GM21367 (cell line): ENCODE measurements at regions not wholly inside any gene's neighbourhood (a gene's known extent, or its start where the extent isn't known, plus 50 kb on each side); places are given as distances from the start of the nearest gene placed in this dataset.

Source experiments
- ATAC-seq: cut with Tn5 transposase; IDR thresholded peaks from one replicate; pipeline ENCODE4 v1.9.1; 2021; ENCODE audit not compliant: unreplicated experiment

GRCh38 chr3:3745693-3746092, 53.5 kb upstream of the LRRN1 start:
- ATAC-seq, result no peak

DNA sequence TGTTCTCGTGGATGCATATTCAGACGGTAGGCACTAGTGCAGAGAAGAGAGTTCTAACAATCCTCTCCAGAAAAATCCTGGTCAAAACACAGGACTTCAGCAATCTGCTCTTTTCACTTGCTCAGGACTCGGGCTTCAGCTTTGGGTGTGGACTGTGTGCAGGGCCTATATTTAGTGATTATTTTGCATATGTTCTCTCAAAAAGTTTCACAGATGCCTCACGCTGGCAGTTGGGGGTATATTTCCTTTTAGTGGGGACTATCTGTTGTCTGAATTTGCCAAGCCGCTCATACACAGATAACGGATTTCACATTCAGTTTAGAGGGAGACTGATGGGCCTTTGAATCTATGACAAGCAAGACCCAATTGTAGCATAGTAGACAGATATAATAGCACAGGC, 54.4 kb upstream of the LRRN1 start:
- ATAC-seq, result no peak

DNA sequence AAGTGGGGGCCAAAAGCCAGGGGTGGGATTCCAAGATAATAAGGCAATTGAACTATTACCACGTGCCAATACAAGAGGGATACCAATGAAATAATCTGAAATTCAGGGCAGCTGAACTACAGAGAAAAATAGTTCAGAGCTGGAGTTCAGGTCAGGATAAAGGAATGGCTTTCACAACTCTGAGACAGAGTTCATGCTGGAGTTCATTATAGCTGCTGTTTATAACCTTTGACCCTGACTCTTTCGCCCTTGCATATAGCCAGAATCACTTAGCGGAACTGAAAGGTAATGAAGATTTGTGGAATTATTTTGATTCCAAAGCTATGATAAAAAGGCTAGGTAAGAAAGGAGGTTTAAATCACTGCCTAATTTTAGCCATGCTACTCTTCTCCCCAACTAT, 55.5 kb upstream of the LRRN1 start:
- ATAC-seq, result no peak

GRCh38 chr3:3740061-3740460, 59.2 kb upstream of the LRRN1 start:
- ATAC-seq, result no peak

- ATAC-seq, result no peak
These were observed 59.7 kb upstream of the LRRN1 start for GRCh38 chr3:3739330-3740060.

DNA sequence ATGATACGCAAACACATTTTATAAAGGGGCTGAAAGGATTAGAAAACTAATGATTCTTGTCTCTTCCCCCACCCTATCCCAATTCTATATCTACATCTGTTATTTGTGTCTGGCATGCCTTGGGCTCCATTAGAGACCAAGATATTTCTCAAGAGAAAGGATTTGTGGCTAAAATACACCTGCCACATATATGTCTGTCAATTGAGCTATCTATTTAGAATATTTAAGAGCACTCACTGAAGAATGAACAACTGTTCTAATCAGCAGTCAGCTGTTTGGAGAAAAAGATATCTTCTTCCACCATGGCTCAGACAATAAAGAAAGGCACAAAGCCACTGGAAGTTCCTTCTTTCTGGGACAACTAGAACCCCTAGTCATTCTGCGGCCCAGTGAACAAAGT, 61.7 kb upstream of the LRRN1 start:
- ATAC-seq, result no peak

DNA sequence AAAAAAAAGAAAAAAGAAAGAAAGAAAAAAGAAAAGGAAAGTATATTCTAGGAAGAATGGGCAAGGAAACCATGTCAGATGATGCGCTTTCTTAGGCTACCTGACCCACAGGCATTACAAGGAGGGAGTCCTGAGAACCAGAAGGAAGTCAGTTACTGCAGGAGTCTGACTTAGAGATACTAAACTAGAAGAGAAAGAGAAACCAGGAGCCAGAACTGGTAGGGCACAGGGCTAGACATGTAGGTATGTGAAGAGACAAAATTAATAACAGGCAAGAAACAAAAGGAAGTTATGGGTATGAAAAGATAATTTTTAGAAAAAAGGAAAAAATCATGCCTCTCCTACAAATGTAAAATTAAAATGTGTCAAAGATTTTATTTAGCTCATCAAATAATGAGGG, 63.3 kb upstream of the LRRN1 start:
- ATAC-seq, result no peak

DNA sequence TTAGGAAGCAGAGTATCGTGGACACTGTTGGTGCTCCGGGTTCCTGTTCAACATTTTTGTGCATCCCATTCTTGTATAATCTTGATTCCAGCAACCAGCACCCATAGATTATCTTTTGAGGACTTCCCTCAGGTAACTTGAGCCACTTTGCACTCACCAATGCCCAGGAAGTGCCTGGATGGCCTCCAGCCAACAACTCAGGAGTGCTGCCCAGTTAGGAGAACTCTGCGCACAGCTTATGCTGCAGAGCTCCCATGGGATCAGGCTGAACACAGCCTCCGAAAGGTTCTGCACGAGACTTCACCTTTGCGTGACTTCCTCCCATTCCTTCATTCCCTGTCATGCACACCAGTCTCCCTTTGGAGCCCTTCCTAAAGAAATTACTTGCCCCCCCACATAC, 64.3 kb upstream of the LRRN1 start:
- no peak for ATAC-seq

DNA sequence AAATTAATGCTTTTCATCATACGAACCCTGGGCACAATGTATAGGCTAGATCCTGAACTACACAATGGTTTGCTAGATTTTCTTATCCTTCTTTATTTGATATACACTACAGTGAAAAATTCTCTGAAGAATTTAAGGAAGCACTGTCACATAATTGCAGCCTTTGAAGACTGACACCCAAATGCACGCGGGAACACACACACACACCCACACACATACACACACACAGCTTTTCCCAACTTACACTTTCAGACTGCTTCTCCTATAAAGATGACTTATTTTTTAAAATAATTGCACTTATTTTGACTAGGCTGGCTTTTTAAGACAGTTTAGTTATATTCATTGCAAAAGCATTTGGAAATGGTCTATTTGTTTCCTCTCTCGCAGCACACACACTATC, 70.0 kb upstream of the LRRN1 start:
- ATAC-seq, result no peak

DNA sequence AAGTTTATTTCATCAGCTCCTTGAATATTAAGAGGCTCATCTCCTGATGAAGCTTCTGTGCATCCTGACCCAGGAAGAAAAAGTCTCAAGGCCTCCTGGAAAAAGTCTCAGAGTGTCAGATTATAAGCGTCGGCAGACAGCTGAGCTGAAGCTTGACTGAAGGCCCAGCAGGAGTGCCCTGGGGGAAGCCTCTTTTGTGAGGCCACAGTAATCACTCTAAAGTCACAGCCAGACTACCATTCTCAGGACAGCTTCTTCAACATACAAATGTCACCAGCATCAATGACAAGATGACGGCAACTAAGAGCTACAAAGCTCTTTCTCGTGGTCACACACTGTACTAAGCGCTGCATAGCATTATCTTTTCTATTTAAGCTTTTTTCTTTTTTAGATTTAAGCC, 72.7 kb upstream of the LRRN1 start:
- no peak for ATAC-seq

DNA sequence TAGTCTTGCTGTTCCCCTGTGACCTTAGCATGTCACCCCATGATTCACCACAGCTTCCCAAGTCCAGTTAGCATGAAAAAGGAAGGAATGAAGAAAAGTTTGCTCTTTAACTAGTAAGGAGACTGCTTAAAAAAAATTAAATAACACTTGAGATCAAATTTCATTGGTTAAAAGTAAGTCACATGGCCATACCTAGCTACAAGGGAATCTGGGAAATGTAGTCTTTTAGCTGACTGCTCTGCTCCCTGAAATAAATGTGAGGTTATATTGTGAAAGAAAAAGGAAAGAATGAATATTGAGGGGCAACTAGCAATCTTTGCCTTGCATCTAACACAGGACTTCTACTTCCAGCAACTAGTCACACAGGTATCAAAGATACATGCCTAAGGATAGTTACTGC, 84.7 kb upstream of the LRRN1 start:
- no peak for ATAC-seq

DNA sequence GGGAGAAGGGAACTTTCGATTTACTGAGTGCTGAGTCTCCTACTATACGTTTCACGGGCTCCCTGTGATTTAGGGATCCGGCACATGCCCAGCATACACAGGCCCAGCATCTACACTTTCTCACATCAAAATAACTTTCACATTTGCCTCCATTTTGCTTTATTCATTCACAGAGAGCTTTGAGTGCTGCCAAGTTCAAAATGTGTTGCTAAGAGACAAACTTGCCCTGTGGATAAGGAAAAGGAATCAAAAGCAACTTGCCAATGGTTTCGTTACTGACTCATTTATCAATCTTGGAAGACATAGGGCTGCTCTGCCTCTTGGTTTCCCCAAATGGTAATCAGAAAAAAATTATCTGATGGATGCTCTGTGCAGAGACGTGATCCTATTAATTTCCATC, 86.3 kb upstream of the LRRN1 start:
- no peak for ATAC-seq

DNA sequence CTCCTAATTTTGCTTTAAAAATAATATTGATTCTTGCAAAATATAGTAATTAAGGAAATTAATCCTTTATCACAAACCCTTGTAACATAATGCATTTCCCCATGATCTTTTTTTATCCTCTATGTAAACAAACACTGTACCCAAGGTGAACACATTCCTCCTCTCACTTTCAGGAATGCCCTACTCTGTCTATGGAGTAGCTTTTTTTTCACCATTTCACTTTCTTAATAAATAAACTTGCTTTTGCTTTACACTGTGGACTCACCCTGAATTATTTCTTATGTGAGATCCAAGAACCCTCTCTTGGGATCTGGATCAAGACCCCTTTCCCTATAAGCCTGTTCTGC, 90.5 kb upstream of the LRRN1 start:
- no peak for ATAC-seq

- ATAC-seq, result no peak
These were observed 91.1 kb upstream of the LRRN1 start for GRCh38 chr3:3707858-3708768.

- ATAC-seq, result no peak
These were observed 94.0 kb upstream of the LRRN1 start for GRCh38 chr3:3705090-3705775.

GRCh38 chr3:3701949-3702348, 97.3 kb upstream of the LRRN1 start:
- ATAC-seq, result no peak

DNA sequence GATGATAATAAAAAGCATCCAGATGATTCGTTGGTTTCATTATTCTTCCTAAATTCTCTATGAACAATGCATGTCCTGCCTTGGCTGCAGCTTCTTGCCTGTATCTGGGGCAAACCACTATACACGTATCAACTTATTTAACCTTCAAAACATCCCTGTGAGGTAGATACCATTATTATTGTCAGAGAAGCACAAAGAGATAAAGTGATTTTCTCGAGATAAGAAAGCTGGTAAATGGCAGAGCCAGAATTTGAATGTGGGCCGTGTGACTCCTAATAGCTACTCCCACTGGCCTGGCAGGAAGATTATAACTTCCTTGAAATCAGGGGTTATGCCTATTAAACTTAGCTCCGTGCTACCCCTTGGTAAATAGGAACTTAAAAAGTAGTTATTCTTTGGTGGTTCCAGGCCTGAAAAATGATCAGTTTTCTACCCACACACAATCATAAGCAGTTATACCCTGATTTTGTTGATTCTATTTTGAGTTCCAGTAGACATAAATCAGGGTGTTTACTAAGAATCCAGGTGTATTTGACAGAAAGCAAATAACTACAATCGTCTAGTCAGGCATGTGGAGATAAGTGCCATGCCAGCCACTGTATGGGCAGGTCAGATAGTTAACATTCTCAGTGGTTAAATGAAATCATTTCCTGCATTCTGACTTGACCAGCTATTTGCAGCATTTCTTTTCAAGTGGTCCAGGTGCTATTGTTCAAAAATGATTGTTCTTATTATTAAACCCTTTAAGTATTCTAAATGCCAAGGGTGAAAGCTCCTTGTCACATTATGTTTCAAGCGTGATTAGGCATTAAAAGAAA, 99.2 kb upstream of the LRRN1 start:
- no peak for ATAC-seq

DNA sequence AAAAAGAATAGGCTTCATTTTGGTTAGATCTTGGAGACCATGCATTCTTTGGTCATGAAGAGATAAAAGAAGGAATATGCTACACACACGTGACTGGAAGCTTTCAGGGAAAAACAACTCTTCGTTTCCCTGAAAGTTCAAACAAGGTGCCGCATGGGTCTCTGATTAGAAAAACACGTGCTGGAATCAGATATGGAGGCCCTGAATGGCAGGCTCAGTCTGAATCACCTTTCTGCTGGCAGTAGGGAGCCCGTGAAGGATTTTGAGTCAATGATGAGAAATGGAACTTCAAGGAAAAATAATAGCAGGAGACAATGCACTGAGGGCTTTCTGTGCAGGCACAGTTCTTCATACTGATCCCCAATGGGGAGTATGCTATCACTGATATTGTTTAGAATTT, 99.8 kb upstream of the LRRN1 start:
- ATAC-seq, result no peak

DNA sequence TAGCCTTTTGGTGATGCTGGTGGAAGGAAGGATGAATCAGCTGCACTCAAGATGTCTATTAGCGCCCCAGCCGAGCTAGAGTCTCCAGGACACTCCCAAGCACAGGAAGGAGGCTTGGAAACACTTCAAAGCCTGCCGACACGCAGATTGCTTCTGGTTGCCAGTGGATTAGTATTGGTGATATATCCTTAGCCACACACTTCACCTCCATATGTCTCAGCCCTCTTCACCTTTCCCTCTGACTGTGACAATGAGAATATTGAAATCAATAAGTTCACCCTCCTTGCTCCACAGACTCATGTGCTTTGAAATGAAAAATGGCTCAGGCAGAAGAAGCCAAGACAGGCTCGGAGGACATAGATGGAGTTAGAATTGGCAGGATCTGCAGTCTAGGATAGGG, 102.9 kb upstream of the LRRN1 start:
- ATAC-seq, result no peak

- ATAC-seq, result no peak
These were observed 105.6 kb upstream of the LRRN1 start for GRCh38 chr3:3693593-3693992.
